ENCODE measurements at regions not wholly inside any gene's neighbourhood (a gene's known extent, or its start where the extent isn't known, plus 50 kb on each side); places are given as distances from the start of the nearest gene placed in this dataset.

DNA sequence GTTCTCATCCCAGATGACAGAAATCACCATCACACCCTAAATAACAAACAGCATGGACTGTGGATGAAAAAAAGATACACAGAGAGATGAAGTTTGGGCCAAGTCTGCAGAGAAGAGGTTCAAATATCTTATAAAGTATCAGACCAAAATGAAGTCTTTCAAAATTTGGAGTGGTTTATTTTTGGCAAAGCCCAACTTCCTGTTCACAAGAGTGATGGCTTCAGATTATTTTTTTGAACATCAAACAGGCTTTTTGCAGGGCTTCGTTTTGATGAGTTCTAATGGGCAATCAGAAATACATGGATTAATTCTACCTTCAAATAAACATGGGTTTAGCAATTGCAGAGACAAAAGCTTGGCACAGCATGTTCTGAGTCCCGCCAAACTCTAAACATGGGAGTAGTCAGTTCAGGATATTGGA is 378.2 kb upstream of the RPS23 start (continued):
- TF ChIP-seq, protein P1, sequence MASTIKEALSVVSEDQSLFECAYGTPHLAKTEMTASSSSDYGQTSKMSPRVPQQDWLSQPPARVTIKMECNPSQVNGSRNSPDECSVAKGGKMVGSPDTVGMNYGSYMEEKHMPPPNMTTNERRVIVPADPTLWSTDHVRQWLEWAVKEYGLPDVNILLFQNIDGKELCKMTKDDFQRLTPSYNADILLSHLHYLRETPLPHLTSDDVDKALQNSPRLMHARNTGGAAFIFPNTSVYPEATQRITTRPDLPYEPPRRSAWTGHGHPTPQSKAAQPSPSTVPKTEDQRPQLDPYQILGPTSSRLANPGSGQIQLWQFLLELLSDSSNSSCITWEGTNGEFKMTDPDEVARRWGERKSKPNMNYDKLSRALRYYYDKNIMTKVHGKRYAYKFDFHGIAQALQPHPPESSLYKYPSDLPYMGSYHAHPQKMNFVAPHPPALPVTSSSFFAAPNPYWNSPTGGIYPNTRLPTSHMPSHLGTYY (CRISPR knock-in tag; IDR thresholded peaks at IDR 0.05), result no peak

DNA sequence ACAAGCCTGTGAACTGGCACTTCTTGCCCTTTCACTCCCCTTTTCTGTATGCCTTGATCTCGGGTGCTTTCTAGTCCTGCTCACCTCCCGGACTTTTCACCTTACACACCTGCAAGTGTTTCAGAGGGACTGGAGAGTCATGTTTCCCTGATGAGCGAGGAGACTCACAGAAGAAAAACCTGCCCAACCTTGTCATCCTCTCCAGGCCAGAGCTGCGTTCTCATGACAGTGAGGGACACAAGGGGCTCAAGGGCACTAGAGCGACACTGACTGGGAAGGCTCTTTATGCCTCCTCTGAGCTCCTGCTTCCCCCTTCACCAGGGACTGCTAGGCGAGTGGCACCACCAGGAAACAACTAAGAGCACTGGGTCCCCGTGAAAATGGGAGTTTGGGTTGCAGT is 376.9 kb upstream of the RPS23 start:
- no peak for TF ChIP-seq NFE2L1 (CRISPR knock-in tag; IDR thresholded peaks at IDR 0.05)
- TF ChIP-seq, protein P2, sequence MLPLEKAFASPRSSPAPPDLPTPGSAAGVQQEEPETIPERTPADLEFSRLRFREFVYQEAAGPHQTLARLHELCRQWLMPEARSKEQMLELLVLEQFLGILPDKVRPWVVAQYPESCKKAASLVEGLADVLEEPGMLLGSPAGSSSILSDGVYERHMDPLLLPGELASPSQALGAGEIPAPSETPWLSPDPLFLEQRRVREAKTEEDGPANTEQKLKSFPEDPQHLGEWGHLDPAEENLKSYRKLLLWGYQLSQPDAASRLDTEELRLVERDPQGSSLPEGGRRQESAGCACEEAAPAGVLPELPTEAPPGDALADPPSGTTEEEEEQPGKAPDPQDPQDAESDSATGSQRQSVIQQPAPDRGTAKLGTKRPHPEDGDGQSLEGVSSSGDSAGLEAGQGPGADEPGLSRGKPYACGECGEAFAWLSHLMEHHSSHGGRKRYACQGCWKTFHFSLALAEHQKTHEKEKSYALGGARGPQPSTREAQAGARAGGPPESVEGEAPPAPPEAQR (CRISPR knock-in tag; IDR thresholded peaks at IDR 0.05), result no peak
- no peak for TF ChIP-seq ELF4 (CRISPR knock-in tag; IDR thresholded peaks at IDR 0.05; ENCODE audit: low read depth)
- no peak for TF ChIP-seq ETV6 (CRISPR knock-in tag; IDR thresholded peaks at IDR 0.05)
- no peak for TF ChIP-seq FOXK1 (CRISPR knock-in tag; IDR thresholded peaks at IDR 0.05)
- TF ChIP-seq SMAD4 (CRISPR knock-in tag; IDR thresholded peaks at IDR 0.05), result no peak
- Mint-ChIP-seq H3K9me3 (no peaks in the 10 kb centered on the region), H3K27ac (no peak overlapping the region), H3K36me3 (no peaks in the 10 kb centered on the region), H3K4me3 (no peak overlapping the region), H3K27me3 (ENCODE audit: low read depth) (no peaks in the 10 kb centered on the region; the same call in 1 of the 2 replicates), H3K4me1 (no peaks in the 10 kb centered on the region)
- DNase-seq (ENCODE audit: low spot score), result no peak
- ChIA-PET POLR2A (interaction anchor here (0.5 kb wide), 1 partner anchor 16 kb away, joined by 3 read pairs; no protein-coding TSS in a partner anchor), CTCF (interaction anchor here (1.2 kb wide), 1 partner anchor 291 kb away, joined by 5 read pairs; no protein-coding TSS in a partner anchor)
- ATAC-seq, result no peak

DNA sequence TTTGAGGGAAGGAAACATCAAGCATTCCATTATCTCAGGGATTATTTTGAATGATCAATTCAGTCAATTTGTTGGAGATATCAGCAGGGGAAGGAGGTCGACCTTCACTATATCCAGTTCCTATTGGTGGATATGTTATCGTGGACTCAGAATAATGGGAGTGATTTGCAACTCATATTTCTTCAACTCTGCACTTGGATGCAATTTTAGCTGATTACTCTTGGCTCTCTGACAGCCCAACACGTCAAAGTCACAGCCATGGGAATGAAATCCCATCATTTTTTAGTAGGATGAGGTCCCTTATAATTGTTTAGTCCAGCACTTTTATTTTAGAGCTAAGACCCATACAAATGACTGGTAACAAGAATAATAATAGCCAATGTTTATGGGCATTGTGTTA is 371.8 kb upstream of the RPS23 start:
- POLR2A ChIA-PET, result no interaction called here
- Mint-ChIP-seq H3K27me3 (ENCODE audit: low read depth) (no peaks in the 10 kb centered on the region; the same call in 1 of the 2 replicates), H3K36me3 (no peaks in the 10 kb centered on the region), H3K4me1 (no peaks in the 10 kb centered on the region), H3K27ac (no peak overlapping the region), H3K4me3 (no peak overlapping the region), H3K9me3 (no peaks in the 10 kb centered on the region)
- ATAC-seq, result no peak
- TF ChIP-seq ATF1 (CRISPR knock-in tag; IDR thresholded peaks at IDR 0.05) (no peak), PRRX2 (CRISPR knock-in tag; IDR thresholded peaks at IDR 0.05) (no peak), MYBL2 (CRISPR knock-in tag; IDR thresholded peaks at IDR 0.05) (no peak), NFYB (CRISPR knock-in tag; conservative IDR thresholded peaks at IDR 0.05; ENCODE audit: low read depth) (no peak), ZNF671 (CRISPR knock-in tag; IDR thresholded peaks at IDR 0.05) (no peak), JAZF1 (CRISPR knock-in tag; IDR thresholded peaks at IDR 0.05) (no peak)
- TF ChIP-seq, protein P3, sequence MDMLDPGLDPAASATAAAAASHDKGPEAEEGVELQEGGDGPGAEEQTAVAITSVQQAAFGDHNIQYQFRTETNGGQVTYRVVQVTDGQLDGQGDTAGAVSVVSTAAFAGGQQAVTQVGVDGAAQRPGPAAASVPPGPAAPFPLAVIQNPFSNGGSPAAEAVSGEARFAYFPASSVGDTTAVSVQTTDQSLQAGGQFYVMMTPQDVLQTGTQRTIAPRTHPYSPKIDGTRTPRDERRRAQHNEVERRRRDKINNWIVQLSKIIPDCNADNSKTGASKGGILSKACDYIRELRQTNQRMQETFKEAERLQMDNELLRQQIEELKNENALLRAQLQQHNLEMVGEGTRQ (CRISPR knock-in tag; IDR thresholded peaks at IDR 0.05), result no peak
- TF ChIP-seq, protein P4, sequence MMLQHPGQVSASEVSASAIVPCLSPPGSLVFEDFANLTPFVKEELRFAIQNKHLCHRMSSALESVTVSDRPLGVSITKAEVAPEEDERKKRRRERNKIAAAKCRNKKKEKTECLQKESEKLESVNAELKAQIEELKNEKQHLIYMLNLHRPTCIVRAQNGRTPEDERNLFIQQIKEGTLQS (CRISPR knock-in tag; conservative IDR thresholded peaks at IDR 0.05), result no peak
- TF ChIP-seq, protein P5, sequence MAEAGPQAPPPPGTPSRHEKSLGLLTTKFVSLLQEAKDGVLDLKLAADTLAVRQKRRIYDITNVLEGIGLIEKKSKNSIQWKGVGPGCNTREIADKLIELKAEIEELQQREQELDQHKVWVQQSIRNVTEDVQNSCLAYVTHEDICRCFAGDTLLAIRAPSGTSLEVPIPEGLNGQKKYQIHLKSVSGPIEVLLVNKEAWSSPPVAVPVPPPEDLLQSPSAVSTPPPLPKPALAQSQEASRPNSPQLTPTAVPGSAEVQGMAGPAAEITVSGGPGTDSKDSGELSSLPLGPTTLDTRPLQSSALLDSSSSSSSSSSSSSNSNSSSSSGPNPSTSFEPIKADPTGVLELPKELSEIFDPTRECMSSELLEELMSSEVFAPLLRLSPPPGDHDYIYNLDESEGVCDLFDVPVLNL (CRISPR knock-in tag; IDR thresholded peaks at IDR 0.05; ENCODE audit: borderline replicate concordance, low read depth), result no peak
- TF ChIP-seq, protein P6, sequence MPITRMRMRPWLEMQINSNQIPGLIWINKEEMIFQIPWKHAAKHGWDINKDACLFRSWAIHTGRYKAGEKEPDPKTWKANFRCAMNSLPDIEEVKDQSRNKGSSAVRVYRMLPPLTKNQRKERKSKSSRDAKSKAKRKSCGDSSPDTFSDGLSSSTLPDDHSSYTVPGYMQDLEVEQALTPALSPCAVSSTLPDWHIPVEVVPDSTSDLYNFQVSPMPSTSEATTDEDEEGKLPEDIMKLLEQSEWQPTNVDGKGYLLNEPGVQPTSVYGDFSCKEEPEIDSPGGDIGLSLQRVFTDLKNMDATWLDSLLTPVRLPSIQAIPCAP (CRISPR knock-in tag; IDR thresholded peaks at IDR 0.05), result no peak
- DNase-seq (ENCODE audit: low spot score), result no peak
- CTCF ChIA-PET, result no interaction called here
